GM19455 (cell line): ENCODE measurements at regions not wholly inside any gene's neighbourhood (a gene's known extent, or its start where the extent isn't known, plus 50 kb on each side); places are given as distances from the start of the nearest gene placed in this dataset.
"Not testable (repeated sequence)": the region's sequence is repeated elsewhere in the genome, so short reads cannot be mapped to it uniquely, and the experiment has no call there.

Experiments
- ATAC-seq: cut with Tn5 transposase; IDR thresholded peaks from one replicate; pipeline ENCODE4 v1.9.1; 2021; ENCODE audit not compliant: unreplicated experiment

DNA sequence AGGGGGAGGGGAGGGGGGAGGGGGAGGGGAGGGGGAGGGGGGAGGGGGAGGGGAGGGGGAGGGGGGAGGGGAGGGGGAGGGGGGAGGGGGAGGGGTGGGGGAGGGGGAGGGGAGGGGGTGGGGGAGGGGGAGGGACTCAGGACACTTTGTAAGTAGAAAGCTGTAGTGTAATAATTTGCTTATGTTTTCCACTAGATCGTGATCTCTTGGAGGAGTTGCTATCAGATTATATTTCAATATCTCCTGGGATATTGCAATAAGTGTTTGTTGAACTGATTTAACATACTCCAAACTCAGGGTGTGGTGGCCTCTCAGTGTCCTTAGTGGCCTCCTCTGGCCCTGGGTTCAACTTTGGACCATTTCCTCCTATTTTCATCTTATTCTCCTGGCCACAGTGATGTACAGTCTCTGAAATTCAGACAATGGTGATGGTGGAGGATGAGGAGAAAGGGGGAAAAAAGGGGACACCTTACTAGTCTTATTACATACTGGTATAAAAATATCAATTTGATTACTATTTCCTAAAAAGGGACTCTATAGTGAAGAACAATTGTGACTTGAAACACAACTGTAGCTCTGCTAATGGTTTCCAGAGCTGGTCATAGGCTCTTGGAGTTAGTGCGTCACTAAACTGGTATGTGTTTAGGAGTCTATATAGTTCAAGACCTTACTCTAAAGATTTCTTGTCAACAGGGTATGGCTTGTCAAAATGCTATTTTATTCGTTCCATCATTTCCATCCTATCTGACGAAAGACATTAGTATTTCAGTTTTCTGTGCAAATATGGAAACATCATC is 89.6 kb downstream of the DDX1 start:
- no peak for ATAC-seq

DNA sequence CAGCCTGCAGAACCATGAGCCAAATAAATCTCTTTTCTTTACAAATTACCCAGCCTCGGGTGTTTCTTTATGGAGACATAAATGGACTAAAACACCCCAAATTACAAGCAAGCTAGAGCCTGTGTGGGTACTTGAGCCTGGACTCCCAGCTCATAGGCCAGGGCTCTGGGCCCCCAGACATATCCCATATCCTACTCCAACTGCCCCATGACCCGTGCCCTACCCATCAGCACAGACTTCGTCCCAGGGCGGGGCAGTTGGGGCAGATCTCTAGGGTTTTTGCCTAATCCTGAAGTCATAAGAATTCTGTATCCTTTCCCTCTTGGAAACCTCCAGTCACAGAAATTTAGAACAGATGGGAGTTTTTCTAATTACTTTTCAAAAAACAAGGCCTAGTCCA is 90.7 kb downstream of the DDX1 start:
- no peak for ATAC-seq

DNA sequence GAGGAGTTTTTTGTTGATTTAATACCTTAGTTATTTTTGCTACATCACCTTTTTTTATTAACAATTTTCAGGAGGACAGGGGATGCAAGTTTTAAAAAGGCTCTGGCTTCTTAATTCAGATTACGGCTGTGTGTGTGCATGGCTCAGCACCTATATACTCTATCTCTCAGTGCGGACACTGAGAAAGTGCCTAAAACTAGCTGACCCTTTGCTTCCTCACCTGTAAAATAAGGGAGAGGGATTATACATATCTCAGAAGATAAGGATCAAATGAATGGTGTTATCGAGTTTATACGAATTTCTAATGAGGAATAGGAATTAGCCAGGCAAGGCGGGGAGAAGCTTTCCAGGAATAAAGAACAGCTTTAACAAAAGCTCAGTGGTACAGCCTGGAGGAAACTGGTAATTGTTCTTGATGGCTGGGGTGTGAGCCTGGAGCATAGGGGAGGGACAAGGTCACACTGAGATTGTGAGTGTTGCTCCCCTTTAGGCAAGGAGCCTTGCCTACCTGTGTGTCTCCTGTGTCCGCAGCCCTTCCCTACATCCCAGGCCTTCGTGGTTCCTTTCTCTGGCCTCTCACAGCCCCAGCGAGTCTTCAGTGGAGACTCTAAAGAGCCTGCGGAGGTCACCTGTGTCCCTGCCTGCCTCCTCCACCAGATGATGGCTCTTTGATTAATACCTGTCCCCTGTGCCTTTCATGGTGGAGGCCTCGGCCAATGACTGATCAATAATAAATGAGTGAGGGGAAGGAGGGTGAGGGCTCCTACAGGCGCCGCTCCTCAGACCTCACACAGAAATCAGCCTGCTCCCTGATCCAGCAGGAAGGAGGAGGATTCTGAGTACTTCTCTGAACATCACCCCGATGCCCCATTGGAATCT is 92.7 kb downstream of the DDX1 start:
- ATAC-seq = no peak

GRCh38 chr2:15685143-15685542 is 93.5 kb downstream of the DDX1 start:
- no peak for ATAC-seq

DNA sequence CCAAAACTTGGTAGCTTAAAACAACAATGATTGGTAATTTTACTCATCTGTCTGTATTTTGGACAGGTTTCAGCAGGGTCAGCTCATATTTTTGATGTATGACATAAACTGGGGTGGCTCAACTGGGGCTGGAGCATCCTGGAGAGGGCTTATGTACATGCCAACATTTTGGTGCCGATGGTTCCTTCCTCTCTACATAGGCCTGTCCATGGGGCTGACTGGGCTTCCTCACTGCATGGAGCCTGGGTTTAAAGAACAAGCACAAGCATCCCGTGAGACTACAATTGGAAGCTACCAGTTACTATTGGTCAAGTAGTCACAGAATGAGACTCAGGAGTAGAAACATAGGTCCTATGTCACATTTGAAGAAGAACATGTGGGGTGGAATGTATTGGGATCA is 95.0 kb downstream of the DDX1 start:
- ATAC-seq = no peak

DNA sequence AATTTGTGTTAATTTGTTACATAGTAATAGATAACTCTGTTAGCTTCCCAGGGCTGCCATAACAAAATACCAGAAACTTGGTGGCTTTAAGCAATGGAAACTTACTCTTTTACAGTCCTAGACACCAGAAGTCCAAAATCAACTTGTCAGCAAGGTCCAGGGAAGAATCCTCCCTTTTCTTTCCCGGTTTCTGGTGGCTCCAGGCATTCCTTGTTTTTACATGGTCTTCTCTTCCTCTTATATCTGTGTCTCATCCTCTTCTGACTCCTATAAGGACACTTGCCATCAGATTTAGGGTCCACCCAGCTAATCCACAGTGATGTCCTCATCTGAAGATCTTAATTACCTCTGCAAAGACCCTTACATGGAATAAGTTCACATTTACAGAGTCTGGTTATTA is 95.6 kb downstream of the DDX1 start:
- no peak for ATAC-seq

- ATAC-seq = no peak
These were observed 96.1 kb downstream of the DDX1 start for GRCh38 chr2:15687720-15688119.

DNA sequence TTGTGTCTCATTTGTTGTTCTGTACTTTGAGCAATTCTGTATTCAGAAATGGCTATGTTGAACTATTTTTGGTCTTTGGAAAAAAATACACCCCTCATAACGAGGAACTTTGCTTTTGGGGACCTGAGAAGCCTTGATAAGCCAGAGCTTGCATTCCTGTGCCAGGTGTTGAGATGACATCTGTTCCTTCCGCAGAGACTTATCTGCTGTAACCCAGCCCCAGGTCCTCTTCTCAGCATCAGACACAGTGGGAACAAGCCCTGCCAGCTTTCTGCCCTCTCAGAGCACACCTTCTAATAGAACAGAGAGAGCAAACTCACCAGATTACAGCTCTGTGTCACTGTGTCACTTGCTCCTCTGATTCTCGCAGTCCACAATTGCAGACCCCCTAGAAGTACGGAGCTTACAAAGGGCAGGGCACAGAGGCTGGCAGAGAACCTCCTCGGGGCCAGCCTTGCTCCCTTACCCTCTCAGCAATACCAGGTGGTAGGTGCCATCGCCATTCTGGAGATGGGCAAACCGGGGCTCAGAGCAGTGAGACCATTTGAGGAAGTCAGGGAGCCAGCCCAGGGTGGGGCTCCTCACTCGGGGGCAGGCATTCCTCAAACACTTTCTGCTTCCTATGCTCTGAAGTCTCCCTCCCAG is 97.4 kb downstream of the DDX1 start:
- no peak for ATAC-seq

DNA sequence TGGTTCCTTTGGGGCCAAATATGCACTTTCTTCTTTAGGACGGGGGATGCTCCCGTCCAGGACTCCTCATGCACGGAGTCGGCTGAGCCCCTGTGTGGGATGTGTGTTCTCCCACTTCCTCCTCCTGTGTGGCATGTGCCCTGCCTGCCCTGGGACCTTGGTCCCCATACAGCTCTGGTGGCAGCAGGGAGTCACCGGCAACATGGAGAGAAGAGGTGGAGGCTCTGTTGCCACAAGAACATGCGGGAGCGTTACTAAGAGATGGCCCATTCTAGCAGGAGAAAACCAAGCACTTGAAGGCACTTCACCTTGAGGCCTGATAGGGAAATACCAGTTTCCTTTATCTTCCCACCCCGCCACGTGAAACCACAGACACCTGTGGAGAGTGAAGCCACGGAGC is 98.0 kb downstream of the DDX1 start:
- no peak for ATAC-seq

DNA sequence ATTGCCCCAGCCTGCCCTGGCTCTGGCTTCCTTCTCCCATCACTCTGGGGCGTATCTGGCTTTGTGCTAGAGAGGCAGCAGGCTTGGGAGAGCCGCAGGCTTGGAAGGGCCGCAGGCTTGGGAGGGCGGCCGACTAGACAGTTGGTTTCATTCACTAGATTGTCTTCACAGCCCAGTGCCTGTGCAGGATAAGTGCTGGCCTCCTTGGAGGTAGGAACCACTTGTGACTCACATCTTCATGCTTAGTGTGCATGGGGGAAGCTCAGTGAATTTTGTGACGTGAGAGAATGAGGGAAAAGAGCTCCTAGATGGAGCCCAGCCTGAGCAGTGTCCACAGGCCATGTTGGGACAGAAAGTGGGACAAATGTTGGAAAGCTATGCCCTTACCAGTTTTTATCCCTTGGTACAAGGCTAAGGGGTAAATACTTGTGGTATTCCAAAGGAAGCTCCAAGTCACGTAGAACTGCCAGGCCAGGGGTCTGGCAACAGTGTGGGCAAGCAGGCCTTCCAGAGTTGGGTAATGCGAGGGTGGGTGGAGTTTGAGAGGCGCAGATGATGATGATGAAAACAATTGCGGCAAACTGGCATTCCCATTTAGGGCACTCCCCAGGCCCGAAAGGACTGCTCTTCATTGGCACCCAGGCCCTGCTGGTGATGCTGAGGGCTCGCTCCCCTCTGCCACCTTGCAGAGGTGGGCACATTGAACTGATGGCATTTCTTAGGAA is 100.1 kb downstream of the DDX1 start:
- no peak for ATAC-seq

DNA sequence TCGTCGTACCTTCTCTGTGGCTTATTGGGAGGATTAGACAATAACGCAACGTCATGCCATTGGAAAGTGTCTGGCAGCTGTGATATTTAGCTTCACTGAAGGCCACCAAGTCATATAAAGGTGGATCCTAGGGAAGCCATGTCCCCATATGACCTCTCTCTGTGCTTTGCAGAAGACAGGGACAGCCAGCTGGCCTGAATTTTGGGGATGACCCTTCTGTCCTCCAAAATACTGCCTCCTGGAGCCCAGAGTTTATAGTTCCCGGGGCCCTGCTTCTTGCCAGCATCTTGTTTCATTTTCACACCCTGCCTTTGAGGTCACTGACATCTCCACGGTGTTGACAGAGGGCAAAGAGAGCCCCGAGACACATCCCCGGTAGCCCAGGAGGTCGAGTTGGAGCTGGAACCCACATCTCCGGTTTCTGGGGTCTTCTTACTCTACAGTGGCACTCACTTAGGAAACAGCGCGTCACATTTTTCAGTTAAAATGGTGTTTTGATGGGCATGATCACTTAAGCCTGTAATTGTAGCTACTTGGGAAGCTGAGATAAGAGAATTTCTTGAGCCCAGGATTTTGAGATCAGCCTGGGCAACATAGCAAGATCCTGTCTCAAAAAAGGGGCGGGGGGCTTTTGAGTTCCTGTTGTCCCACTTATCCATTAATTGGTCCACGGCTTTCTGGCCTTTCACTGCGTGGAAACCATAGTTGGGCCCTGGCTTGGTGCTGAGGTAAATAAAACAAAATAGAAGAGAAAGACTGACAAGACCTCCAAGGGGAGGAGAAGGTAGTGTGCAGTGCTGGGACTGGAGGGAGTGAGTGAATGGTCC is 101.1 kb downstream of the DDX1 start:
- ATAC-seq = no peak

- ATAC-seq = no peak
These were observed 101.7 kb downstream of the DDX1 start for GRCh38 chr2:15693382-15693781.

- no peak for ATAC-seq
These were observed 102.4 kb downstream of the DDX1 start for GRCh38 chr2:15693926-15694588.

- no peak for ATAC-seq
These were observed 102.9 kb downstream of the DDX1 start for GRCh38 chr2:15694589-15694986.

GRCh38 chr2:15695582-15696330 is 104.1 kb downstream of the DDX1 start:
- no peak for ATAC-seq

- ATAC-seq = not testable (repeated sequence)
These were observed 105.0 kb downstream of the DDX1 start for GRCh38 chr2:15696606-15697170.

DNA sequence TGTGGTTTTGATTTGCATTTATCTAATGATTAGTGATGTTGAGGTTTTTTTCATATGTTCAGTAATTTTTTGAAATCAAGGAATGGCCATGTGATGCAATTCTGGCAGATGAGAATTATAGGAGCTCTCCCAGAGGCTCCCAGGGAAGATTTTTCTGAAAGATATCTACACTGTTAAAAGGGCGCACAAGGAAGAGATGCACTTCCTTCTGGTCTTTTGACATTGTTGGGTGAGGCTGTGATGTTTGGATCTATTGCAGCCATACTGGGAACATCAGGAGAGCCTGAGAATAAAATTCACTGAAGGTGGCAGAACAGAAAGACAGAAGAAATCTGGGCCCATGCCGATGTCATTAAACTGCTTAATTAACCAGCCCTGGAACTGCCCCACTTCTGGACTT is 108.5 kb downstream of the DDX1 start:
- ATAC-seq = no peak

DNA sequence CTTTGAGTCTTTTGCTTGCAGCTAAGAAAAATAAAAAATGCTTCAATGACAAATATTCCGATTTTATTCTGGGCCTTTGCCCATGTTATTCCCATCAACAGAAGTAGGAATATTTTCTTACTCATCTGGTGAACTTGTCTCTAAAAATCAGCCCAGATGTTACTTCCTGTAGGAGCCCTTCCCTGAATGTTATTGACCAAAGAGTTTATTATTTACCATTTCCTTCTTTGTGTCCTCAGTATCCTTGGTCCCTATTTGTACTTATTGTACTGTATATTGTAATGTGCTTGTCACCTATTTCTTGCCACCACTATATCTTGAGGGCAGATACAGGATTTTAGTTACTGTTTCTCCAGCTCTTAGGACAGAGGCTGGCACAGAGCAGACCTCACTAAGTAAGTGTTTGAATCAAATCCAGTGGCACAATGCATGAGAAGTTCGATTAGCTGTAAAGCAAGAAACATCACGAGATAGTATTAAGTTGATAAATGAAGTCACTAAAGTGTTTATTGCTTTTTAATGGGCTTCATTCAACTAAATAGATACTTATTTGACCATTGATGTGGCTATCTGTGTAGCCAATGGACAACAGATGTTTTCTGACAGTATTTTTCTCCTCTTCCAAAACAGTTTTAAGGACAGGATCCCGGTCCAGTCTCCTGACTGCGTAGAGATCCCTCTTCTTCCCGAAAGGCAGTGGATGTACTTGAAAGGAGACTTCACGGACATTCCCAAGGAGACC is 109.1 kb downstream of the DDX1 start:
- ATAC-seq = no peak
